ENCODE measurements at regions not wholly inside any gene's neighbourhood (a gene's known extent, or its start where the extent isn't known, plus 50 kb on each side); places are given as distances from the start of the nearest gene placed in this dataset.

GRCh38 chr17:71849783-71850768 is 270.7 kb upstream of the SOX9 start:
- TF ChIP-seq POLR2A (IDR thresholded peaks at IDR 0.05) (no peak), CTCF (IDR thresholded peaks at IDR 0.05) (no peak)
